SJCRH30 (cell line): ENCODE measurements at regions not wholly inside any gene's neighbourhood (a gene's known extent, or its start where the extent isn't known, plus 50 kb on each side); places are given as distances from the start of the nearest gene placed in this dataset.

Source experiments
- DNase-seq, 2 experiments: peaks; one replicate each; pipeline ENCODE4 v3.0.0-alpha.2; 2015 to 2020
- H3K27ac ChIP-seq: fragments of 250-450 bp; sonication (Bioruptor Pico); 2 replicates; pipeline ENCODE4 v1.5.1; 2020; ENCODE audit warnings: mild to moderate bottlenecking, moderate library complexity
- H3K27me3 ChIP-seq: fragments of 250-450 bp; sonication (Bioruptor Pico); 2 replicates; pipeline ENCODE4 v1.5.1; 2020; ENCODE audit warnings: mild to moderate bottlenecking, moderate library complexity
- H3K36me3 ChIP-seq: fragments of 250-450 bp; sonication (Bioruptor Pico); 2 replicates; pipeline ENCODE4 v1.5.1; 2020; ENCODE audit warnings: mild to moderate bottlenecking, moderate library complexity
- H3K4me1 ChIP-seq: fragments of 250-450 bp; sonication (Bioruptor Pico); 2 replicates; pipeline ENCODE4 v1.5.1; 2020; ENCODE audit warnings: mild to moderate bottlenecking, moderate library complexity
- H3K4me3 ChIP-seq: fragments of 250-450 bp; sonication (Bioruptor Pico); 2 replicates; pipeline ENCODE4 v1.5.1; 2020; ENCODE audit warnings: mild to moderate bottlenecking, moderate library complexity
- H3K9me3 ChIP-seq: fragments of 250-450 bp; sonication (Bioruptor Pico); replicated peaks from 2 replicates; pipeline ENCODE4 v1.5.1; 2020; ENCODE audit warnings: mild to moderate bottlenecking, moderate library complexity

GRCh38 chr2:120533625-120534024 is 187.7 kb downstream of the INHBB start:
- Histone ChIP-seq H3K4me1 (no peaks in the 10 kb centered on the region), H3K4me3 (no peak overlapping the region), H3K27me3 (0 out of 2 replicates have a peak, but pooled peaks cover 3% of the 10 kb centered on the region), H3K27ac (no peak overlapping the region), H3K9me3 (no peaks in the 10 kb centered on the region; the same call in 1 of the 2 replicates), H3K36me3 (no peaks in the 10 kb centered on the region)
- no peak for DNase-seq

- no peak overlapping the region for H3K4me3 ChIP-seq
- no peak for DNase-seq
- H3K27ac ChIP-seq, result no peak overlapping the region
- 0 out of 2 replicates have a peak, but pooled peaks cover 3% of the 10 kb centered on the region for H3K27me3 ChIP-seq
- H3K4me1 ChIP-seq, result no peaks in the 10 kb centered on the region
- H3K36me3 ChIP-seq, result no peaks in the 10 kb centered on the region
- H3K9me3 ChIP-seq, result no peaks in the 10 kb centered on the region; the same call in 1 of the 2 replicates
Observed at GRCh38 chr2:120534457-120534856, 188.5 kb downstream of the INHBB start.

- Histone ChIP-seq H3K27ac (no peak overlapping the region), H3K4me1 (no peaks in the 10 kb centered on the region), H3K27me3 (0 out of 2 replicates have a peak, but pooled peaks cover 7% of the 10 kb centered on the region), H3K4me3 (no peak overlapping the region), H3K36me3 (no peaks in the 10 kb centered on the region), H3K9me3 (no peaks in the 10 kb centered on the region; the same call in 1 of the 2 replicates)
- no peak for DNase-seq
Observed at GRCh38 chr2:120535081-120535480, 189.1 kb downstream of the INHBB start.

- no peaks in the 10 kb centered on the region for H3K36me3 ChIP-seq
- H3K4me1 ChIP-seq, result peaks cover 2% of the 10 kb centered on the region; the same call in 1 of the 2 replicates
- 0 out of 2 replicates have a peak, but pooled peaks cover 5% of the 10 kb centered on the region for H3K27me3 ChIP-seq
- H3K4me3 ChIP-seq, result no peak overlapping the region
- no peak overlapping the region for H3K27ac ChIP-seq
- no peaks in the 10 kb centered on the region; the same call in 1 of the 2 replicates for H3K9me3 ChIP-seq
- no peak for DNase-seq
Observed at GRCh38 chr2:120536141-120536540, 190.2 kb downstream of the INHBB start.

GRCh38 chr2:120538691-120539423 is 192.9 kb downstream of the INHBB start:
- no peak overlapping the region for H3K27ac ChIP-seq

GRCh38 chr2:120539424-120539936 is 193.5 kb downstream of the INHBB start:
- no peaks in the 10 kb centered on the region for H3K36me3 ChIP-seq
- no peak overlapping the region for H3K27ac ChIP-seq
- H3K4me1 ChIP-seq, result peaks cover 2% of the 10 kb centered on the region; the same call in 1 of the 2 replicates
- no peak overlapping the region for H3K4me3 ChIP-seq
- no peaks in the 10 kb centered on the region for H3K9me3 ChIP-seq
- H3K27me3 ChIP-seq, result 0 out of 2 replicates have a peak, but pooled peaks cover 11% of the 10 kb centered on the region
- no peak for DNase-seq

More at GRCh38 chr2:120538691-120539423, 192.9 kb downstream of the INHBB start:
- DNase-seq, result no peak
- 0 out of 2 replicates have a peak, but pooled peaks cover 11% of the 10 kb centered on the region for H3K27me3 ChIP-seq
- H3K4me3 ChIP-seq, result no peak overlapping the region
- no peaks in the 10 kb centered on the region for H3K9me3 ChIP-seq
- peaks cover 2% of the 10 kb centered on the region; the same call in 1 of the 2 replicates for H3K4me1 ChIP-seq
- H3K36me3 ChIP-seq, result no peaks in the 10 kb centered on the region

GRCh38 chr2:120539937-120540718 is 194.2 kb downstream of the INHBB start:
- peaks cover 2% of the 10 kb centered on the region; the same call in 1 of the 2 replicates for H3K4me1 ChIP-seq
- H3K9me3 ChIP-seq, result no peaks in the 10 kb centered on the region
- peak; percentile 13 to 15 for DNase-seq
- H3K4me3 ChIP-seq, result no peak overlapping the region
- H3K36me3 ChIP-seq, result no peaks in the 10 kb centered on the region
- 0 out of 2 replicates have a peak, but pooled peaks cover 11% of the 10 kb centered on the region for H3K27me3 ChIP-seq
- H3K27ac ChIP-seq, result no peak overlapping the region

GRCh38 chr2:120540719-120541552 is 194.7 kb upstream of the GLI2 start:
- Histone ChIP-seq H3K36me3 (no peaks in the 10 kb centered on the region), H3K27me3 (0 out of 2 replicates have a peak, but pooled peaks cover 11% of the 10 kb centered on the region), H3K9me3 (no peaks in the 10 kb centered on the region), H3K4me3 (no peak overlapping the region), H3K4me1 (peaks cover 2% of the 10 kb centered on the region; the same call in 1 of the 2 replicates), H3K27ac (no peak overlapping the region)
- DNase-seq, result no peak

GRCh38 chr2:120541553-120541932 is 194.1 kb upstream of the GLI2 start:
- no peak for DNase-seq
- H3K4me1 ChIP-seq, result peaks cover 2% of the 10 kb centered on the region; the same call in 1 of the 2 replicates
- H3K27me3 ChIP-seq, result 0 out of 2 replicates have a peak, but pooled peaks cover 11% of the 10 kb centered on the region
- H3K9me3 ChIP-seq, result no peaks in the 10 kb centered on the region
- no peak overlapping the region for H3K27ac ChIP-seq
- no peak overlapping the region for H3K4me3 ChIP-seq
- no peaks in the 10 kb centered on the region for H3K36me3 ChIP-seq

- Histone ChIP-seq H3K27ac (no peak overlapping the region), H3K4me3 (no peak overlapping the region), H3K9me3 (no peaks in the 10 kb centered on the region), H3K4me1 (peaks cover 2% of the 10 kb centered on the region; the same call in 1 of the 2 replicates), H3K27me3 (0 out of 2 replicates have a peak, but pooled peaks cover 11% of the 10 kb centered on the region), H3K36me3 (no peaks in the 10 kb centered on the region)
- DNase-seq, result no peak
Observed at GRCh38 chr2:120541972-120542670, 193.5 kb upstream of the GLI2 start.

GRCh38 chr2:120542911-120543527 is 192.6 kb upstream of the GLI2 start:
- no peak for DNase-seq
- Histone ChIP-seq H3K4me1 (peaks cover 2% of the 10 kb centered on the region; the same call in 1 of the 2 replicates), H3K9me3 (no peaks in the 10 kb centered on the region), H3K36me3 (no peaks in the 10 kb centered on the region), H3K27ac (no peak overlapping the region), H3K27me3 (0 out of 2 replicates have a peak, but pooled peaks cover 11% of the 10 kb centered on the region), H3K4me3 (no peak overlapping the region)

GRCh38 chr2:120543899-120544298 is 191.8 kb upstream of the GLI2 start:
- 0 out of 2 replicates have a peak, but pooled peaks cover 11% of the 10 kb centered on the region for H3K27me3 ChIP-seq

GRCh38 chr2:120544522-120544921 is 191.1 kb upstream of the GLI2 start:
- Histone ChIP-seq H3K4me3 (no peak overlapping the region), H3K27ac (no peak overlapping the region), H3K36me3 (no peaks in the 10 kb centered on the region), H3K4me1 (peaks cover 2% of the 10 kb centered on the region; the same call in 1 of the 2 replicates), H3K27me3 (0 out of 2 replicates have a peak, but pooled peaks cover 11% of the 10 kb centered on the region), H3K9me3 (no peaks in the 10 kb centered on the region)
- DNase-seq, result no peak

More at GRCh38 chr2:120543899-120544298, 191.8 kb upstream of the GLI2 start:
- Histone ChIP-seq H3K27ac (no peak overlapping the region), H3K9me3 (no peaks in the 10 kb centered on the region), H3K4me1 (peaks cover 2% of the 10 kb centered on the region; the same call in 1 of the 2 replicates), H3K4me3 (no peak overlapping the region), H3K36me3 (no peaks in the 10 kb centered on the region)
- DNase-seq, result no peak
